BE2C (cell line): ENCODE measurements at regions not wholly inside any gene's neighbourhood (a gene's known extent, or its start where the extent isn't known, plus 50 kb on each side); places are given as distances from the start of the nearest gene placed in this dataset.

ENCODE experiments used
- DNase-seq: peaks from one replicate; pipeline ENCODE4 v3.0.0-alpha.2; 2020
- H3K27me3 ChIP-seq: fragments of 250-450 bp; sonication (Bioruptor Pico); 2 replicates; pipeline ENCODE4 v1.5.1; 2020; ENCODE audit warnings: mild to moderate bottlenecking
- H3K36me3 ChIP-seq: fragments of 250-450 bp; sonication (Bioruptor Pico); 2 replicates; pipeline ENCODE4 v1.5.1; 2020; ENCODE audit warnings: mild to moderate bottlenecking
- H3K4me1 ChIP-seq: fragments of 250-450 bp; sonication (Bioruptor Pico); 2 replicates; pipeline ENCODE4 v1.5.1; 2020
- H3K4me3 ChIP-seq: 2 replicates; pipeline ENCODE4 v1.5.1; 2011; ENCODE audit warnings: low read depth, low read length
- H3K9me3 ChIP-seq: fragments of 250-450 bp; sonication (Bioruptor Pico); 2 replicates; pipeline ENCODE4 v1.5.1; 2020
- CTCF ChIP-seq: IDR thresholded peaks from 2 replicates; pipeline ENCODE4 v1.5.1; 2012; ENCODE audit warnings: mild to moderate bottlenecking, low read depth, low read length

- no peak for TF ChIP-seq CTCF
- H3K27me3 ChIP-seq, result no peaks in the 10 kb centered on the region
- no peak for DNase-seq
- peaks cover 30% of the 10 kb centered on the region for H3K4me1 ChIP-seq
- H3K9me3 ChIP-seq, result no peaks in the 10 kb centered on the region; the same call in 1 of the 2 replicates
- H3K4me3 ChIP-seq, result no peak overlapping the region
- no peaks in the 10 kb centered on the region for H3K36me3 ChIP-seq
Measured at GRCh38 chr12:75783093-75783877, 248.3 kb downstream of the PHLDA1 start.

- Histone ChIP-seq H3K27me3 (no peaks in the 10 kb centered on the region), H3K4me3 (no peak overlapping the region), H3K4me1 (peaks cover 30% of the 10 kb centered on the region), H3K9me3 (no peaks in the 10 kb centered on the region; the same call in 1 of the 2 replicates), H3K36me3 (no peaks in the 10 kb centered on the region)
- no peak for DNase-seq
- TF ChIP-seq CTCF, result no peak
Measured at GRCh38 chr12:75782069-75782581, 249.5 kb downstream of the PHLDA1 start.

- peaks cover 30% of the 10 kb centered on the region for H3K4me1 ChIP-seq
- no peak overlapping the region for H3K4me3 ChIP-seq
- H3K27me3 ChIP-seq, result no peaks in the 10 kb centered on the region
- DNase-seq, result no peak
- no peak for TF ChIP-seq CTCF
- no peaks in the 10 kb centered on the region for H3K36me3 ChIP-seq
- H3K9me3 ChIP-seq, result no peaks in the 10 kb centered on the region; the same call in 1 of the 2 replicates
Measured at GRCh38 chr12:75781532-75782046, 250.0 kb downstream of the PHLDA1 start.

GRCh38 chr12:75779891-75780496 is 251.6 kb downstream of the PHLDA1 start:
- no peaks in the 10 kb centered on the region; the same call in 1 of the 2 replicates for H3K9me3 ChIP-seq
- no peak for TF ChIP-seq CTCF
- no peaks in the 10 kb centered on the region for H3K36me3 ChIP-seq
- H3K27me3 ChIP-seq, result no peaks in the 10 kb centered on the region
- DNase-seq, result no peak
- no peak overlapping the region for H3K4me3 ChIP-seq
- H3K4me1 ChIP-seq, result peaks cover 26% of the 10 kb centered on the region

GRCh38 chr12:75774261-75775052 is 257.1 kb downstream of the PHLDA1 start:
- no peak for TF ChIP-seq CTCF
- no peak for DNase-seq
- Histone ChIP-seq H3K4me3 (no peak overlapping the region), H3K4me1 (no peaks in the 10 kb centered on the region; the same call in 1 of the 2 replicates), H3K27me3 (no peaks in the 10 kb centered on the region), H3K9me3 (no peaks in the 10 kb centered on the region), H3K36me3 (no peaks in the 10 kb centered on the region)
